GM21825 (cell line): ENCODE measurements at regions not wholly inside any gene's neighbourhood (a gene's known extent, or its start where the extent isn't known, plus 50 kb on each side); places are given as distances from the start of the nearest gene placed in this dataset.
"Not testable (repeated sequence)": the region's sequence is repeated elsewhere in the genome, so short reads cannot be mapped to it uniquely, and the experiment has no call there.

Experiments used
- ATAC-seq: cut with Tn5 transposase; IDR thresholded peaks from one replicate; pipeline ENCODE4 v1.9.1; 2021; ENCODE audit warnings: mild to moderate bottlenecking, moderate library complexity; ENCODE audit not compliant: unreplicated experiment

DNA sequence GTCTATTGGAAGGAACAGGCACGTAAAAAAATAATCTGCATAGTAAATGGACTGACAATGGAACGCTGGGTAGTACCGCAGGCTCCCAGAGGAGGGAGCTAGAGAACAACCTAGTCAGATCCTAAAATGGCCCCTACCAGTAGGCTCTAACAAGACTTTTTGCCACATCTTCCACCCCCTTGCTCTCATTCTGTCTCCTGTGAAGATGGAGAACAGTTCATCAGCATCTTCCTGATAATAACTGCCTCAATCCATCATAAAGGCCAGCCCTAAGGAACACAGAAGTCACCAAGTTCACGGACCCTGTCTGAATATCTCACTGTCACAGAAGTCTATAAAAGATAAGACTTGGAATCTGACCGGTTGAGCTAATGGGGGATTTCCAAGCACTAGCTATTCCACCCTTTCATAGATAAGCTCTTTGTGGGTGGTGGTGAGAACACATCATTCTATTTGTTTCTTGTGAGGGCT lies 133.4 kb downstream of the SLC1A3 start:
- peak; percentile 52 for ATAC-seq

DNA sequence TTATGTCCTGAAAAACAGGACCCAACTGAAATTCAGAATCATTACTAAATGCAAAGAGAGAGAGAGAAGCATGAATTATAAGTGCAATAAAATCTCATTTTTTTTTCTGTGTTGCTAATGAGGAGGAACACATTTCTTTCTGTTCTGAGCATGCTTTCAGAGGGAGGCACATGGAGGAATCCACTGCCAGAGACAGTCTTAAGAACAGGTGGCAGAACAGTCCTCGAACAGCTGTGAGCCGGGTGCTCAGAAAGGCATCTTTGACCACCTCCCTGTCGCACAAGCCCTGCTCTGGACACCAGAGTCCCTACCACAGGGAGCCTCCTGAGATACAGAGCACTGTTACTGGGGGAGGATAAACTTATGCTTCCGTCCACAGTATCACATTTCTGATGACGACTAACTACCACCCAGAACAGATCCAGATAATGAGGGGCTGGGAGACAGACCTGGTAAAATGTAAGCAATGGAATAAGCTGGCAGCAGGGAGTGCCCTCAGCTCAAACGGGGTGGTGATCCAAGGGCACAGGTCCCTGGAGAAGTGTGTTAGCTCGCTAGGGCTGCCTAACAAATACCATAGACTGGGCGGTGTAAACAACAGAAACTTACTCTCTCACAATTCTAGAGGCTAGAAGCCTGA lies 134.0 kb downstream of the SLC1A3 start:
- no peak for ATAC-seq

DNA sequence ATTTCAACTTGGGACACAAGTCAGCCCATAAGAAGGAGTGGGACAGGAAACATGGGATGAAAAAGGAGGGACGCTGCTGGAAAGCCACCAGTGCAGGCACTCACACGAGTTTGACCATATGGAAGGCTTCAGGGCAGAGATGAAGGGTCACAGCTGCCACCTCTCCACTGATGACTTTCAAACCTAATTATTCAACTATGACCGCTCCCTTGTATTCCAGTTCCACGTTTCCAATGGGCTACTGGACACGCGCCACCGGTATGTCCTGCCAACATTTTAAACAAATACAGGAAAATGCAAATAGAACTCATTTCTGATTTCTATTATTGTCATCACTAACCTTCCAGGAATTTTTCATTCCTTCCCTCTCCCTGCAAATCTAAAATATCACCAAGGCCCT lies 134.7 kb downstream of the SLC1A3 start:
- no peak for ATAC-seq

DNA sequence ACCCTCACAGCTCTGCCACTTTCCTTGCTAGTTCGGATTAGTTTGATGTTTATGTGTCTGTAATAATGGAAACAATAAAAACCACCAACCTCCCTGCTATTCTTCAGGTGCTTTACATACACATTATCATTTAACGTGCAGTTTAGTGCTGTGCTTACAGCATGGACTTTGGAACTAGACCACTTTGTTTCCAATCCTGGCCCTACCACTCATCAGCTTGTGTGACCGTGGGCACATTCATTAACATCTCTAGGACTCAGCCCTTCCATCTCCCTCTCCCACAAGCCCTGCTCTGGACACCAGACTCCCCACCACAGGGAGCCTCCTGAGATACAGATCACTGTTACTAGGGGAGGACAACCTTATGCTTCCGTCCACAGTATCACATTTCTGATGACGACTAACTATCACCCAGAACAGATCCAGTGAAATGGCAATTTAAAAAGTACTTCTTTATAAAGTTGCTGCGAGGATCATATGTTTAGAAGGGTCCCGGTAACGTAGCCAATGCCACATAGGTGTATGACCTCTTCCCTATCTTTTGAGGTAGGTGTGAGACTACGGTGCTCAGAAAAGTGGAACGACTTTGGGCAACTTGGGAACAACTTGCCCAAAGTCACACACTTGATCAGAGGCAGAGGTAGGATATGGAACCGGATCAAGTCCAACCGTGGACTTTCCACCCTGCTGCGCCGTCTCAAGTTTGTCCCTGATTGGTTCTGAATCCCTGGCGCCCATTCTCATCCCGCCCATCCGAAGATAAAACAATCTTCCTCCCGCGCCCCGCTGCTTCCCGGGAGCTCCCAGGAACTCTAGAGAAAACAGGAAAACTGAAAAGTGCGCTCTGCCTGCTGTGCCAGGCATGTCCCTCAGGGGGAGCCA lies 132.4 kb upstream of the NIPBL start:
- ATAC-seq = peak; percentile 4

DNA sequence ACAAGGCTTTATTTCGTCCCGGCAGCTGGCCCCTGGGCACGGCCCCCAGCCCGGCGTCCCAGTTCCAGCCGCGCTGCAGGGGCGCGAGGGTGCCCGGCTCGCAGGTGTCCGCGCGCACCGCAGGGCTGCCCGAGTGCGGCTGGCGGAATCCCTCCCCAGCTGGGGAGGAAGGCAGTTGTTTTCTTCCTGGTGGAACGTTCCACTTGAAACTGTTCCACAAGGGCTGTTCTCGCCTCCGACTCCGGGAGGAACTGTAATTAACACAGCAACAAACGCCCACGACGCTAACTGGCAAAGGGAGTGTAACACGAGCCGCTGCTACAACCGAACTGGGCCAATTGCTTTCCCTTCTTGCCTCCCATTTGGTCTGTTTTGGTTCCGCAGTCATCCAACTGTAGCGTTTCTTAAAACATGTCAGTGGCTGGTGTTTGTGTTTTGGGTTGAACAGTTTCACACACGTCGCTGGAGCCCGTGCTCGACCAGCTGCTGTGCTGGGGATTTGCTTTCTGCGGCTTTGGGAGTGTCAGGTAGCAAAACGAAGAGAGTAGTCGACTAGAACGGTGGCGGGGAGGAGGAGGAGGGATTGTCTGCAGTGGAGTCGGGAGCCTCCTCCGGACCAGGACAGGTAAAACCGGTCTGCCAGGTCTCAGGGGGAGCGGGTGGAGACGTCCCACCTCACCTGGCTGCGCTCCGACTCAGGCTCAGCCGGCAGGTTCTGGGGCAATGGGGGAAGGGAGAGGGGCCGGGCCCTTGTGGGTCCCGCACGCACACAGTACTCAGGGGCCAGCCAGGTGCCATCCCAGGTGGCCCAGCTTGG lies 131.6 kb upstream of the NIPBL start:
- ATAC-seq = peak; percentile 67

DNA sequence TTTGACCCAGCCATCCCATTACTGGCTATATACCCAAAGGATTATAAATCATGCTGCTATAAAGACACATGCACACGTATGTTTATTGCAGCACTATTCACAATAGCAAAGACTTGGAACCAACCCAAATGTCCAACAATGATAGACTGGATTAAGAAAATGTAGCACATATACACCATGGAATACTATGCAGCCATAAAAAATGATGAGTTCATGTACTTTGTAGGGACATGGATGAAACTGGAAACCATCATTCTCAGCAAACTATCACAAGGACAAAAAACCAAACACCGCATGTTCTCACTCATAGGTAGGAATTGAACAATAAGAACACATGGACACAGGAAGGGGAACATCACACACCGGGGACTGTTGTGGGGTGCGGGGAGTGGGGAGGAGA lies 128.8 kb upstream of the NIPBL start:
- not testable (repeated sequence) for ATAC-seq

DNA sequence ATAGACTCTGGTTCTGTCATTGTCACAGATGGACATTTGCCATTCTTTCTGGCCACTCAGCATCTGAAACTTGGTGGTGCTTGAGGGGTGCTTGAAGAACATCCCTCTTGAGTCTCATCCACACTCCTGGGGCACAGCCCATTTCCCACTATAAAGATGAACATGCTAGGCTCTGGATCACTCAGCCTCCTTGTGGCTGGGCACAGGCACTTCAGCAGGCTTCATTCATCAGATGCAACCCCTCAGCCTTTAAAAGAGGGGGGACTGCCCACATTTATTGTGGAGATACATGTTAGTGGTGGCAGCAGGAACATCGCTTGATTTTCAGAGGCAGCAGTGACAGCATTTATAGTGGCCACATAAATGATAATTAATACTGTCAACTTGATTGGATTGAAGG lies 124.7 kb upstream of the NIPBL start:
- ATAC-seq = no peak

DNA sequence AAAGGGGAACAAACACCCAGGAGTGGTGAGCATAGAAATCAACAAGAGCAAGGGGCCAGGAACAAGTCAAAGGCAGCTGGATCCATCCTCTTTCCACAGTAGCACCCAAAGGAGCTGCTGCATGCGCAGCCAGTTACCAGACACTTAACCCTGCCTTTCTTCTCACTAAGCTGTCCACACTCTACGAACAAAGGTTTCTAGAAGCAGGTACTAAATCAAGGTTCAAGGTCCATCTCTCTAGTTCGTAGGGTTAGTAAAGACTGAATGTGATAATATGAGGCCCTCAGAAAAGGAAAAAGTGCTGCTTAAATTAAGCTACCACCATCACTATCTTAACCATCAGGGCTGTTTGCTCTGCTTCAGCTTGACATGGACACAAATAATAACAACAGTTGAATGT lies 121.2 kb upstream of the NIPBL start:
- no peak for ATAC-seq

DNA sequence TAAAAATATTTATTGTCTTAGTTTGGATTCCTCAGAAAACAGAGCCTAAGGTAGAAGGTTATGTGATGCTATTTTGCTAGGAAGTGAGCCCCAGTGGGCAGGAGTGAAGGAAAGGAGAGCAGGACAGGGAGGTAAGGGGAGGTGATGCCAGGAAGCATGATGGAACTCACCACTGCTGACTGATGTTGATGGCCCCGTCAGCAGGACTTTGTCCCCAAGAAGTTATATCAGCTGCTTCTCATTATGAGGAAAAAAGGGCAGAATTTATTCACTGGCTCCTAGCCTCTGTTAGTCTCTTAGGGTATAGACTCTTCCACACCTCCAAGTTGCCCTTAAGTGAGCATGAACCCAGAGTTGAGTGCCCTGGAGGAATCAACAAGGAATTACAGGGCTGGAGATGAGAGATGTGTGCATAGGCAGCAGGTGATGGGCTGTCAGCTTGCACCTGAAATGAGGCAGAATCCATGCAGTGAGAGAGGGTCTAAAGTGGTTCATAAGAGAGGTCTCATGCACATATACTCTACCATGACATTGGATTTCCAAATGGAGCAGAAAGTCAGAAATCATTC lies 120.6 kb upstream of the NIPBL start:
- no peak for ATAC-seq

DNA sequence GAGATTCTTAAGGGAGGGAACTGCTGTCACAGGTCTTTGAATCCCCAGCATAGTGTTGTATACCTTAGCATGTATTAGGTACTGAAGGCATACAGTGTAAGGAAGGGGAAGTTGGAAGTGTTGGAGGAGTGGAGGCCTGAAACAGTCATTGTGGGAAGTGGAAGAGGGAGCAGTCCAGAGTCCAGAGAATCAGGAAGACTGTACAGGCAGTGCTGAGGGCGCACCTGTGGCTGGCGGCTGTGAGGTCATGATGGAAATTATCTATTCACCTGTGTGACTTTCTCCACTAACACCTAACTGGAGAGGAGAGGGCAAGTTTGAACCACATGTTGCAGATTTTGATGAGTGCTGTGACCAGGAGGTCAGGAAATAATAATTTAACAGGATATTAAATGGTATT lies 119.7 kb upstream of the NIPBL start:
- ATAC-seq = no peak

DNA sequence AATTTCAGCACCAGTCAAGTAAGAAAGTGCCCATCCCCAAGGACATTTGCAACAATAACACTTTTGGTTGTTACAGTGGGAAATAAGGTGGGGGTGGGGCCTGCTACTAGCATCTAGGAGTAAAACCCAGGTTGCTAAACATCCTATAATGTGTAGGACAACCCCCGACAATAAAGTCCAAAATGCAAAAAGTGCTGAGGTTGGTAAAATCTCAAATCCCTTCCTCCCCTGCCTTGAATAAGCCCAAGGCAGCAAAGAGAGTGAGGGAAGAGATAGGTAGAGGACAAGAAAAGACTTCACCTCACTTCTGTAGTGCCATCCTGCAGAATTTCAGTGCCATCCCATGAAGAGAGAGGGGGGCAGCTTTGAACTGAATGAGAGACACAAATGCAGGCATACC lies 117.5 kb upstream of the NIPBL start:
- ATAC-seq = no peak

DNA sequence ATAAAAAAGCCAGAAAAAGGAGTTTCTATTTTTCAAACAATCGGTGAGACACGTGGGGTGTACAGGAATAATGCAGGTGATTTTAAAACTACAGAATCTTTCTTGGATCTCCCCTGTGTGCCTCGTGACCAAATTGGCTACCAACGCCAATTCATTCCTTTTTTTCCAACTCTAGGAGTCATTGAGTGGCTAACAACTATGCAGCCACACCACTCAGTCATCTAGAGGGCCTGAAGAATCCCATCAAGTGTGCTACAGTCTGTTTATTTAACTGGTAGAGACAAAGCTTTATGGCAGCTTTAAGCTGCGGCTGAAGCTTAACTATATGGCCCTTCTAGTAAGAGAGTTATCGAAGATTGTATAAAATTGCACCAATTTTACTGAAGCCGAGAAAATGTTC lies 113.1 kb upstream of the NIPBL start:
- ATAC-seq = no peak

DNA sequence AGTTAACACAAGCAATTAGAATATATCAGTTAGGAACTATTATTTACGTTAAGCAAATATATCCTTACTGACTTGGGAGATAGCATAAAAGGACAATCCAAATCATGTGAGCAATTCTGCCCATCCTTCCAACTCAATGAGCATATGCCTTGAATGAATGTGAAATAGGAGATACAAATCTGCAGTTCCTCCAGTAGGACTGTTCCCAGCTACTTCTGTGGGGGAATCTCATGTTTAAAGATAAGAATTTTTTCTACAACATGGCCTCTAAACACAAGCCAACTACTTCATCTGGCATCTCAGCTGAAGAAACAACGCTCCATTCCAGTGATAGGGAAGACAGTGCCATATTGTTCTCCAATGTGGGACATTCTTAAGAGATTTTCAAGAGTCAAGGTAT lies 110.7 kb upstream of the NIPBL start:
- no peak for ATAC-seq

DNA sequence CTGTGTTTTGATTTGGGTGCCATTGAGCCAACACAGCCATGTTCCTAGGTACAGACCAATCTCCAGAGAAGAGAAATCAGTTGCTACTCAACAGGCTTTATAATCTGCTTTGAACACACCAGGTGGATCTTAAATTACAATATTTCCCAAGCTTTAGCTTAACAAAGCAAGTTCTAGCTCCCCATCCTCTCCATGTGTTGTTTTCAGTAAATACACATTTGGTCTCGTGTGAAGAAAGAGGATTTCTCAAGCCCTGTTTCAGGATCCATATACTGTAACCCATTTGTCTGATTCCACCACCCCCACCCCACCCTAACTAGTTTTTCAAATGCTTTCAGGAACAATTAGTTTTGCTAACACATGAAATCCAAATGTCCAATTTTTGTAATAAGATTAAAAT lies 109.6 kb upstream of the NIPBL start:
- no peak for ATAC-seq

DNA sequence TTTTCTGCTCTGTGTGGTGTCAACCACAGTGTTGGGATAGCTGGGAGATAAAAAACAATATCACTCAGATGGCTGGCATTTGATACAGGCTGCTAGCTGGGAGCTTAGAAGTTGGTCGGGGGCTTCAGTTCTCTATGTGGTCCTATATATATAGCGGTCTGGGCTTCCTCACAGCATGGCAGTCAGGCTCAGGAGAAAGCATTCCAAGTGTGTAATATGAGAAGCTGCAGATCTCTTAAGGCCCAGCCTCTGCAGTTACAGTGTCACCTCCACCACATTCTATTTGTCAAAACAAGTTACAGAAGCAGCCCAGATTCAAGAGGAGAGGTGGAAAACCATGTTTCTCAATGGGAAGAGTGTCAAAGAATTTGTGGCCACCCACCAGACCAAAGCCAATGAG lies 108.1 kb upstream of the NIPBL start:
- ATAC-seq = no peak

DNA sequence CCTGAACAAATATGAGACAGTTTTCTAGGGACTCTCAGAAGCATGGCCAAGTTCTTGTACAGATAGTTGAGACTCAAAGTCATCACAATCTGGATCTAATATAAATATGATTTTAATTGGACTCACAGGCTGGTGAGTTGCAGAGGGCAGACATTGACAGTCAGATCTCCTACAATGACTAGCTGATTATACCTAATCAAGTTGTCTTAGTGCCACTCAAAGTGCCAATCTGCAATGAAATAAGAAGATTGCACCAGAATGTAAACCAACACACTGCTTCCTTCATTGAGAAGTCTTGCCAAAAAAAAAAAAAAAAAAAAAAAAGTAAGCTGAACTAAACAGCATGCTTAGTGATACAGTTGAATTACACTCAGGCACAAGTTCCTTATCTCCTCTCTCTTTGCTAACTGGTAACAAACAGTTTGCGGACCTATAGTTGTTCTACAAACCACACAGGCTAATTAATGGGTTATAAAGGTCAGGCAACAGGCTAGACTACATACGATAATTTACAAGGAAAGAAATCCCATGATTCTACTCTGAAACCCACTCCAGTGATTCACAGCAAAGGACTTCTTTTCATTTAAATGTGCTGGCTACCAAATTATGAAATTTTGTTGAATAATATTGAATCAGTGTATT lies 107.3 kb upstream of the NIPBL start:
- no peak for ATAC-seq

DNA sequence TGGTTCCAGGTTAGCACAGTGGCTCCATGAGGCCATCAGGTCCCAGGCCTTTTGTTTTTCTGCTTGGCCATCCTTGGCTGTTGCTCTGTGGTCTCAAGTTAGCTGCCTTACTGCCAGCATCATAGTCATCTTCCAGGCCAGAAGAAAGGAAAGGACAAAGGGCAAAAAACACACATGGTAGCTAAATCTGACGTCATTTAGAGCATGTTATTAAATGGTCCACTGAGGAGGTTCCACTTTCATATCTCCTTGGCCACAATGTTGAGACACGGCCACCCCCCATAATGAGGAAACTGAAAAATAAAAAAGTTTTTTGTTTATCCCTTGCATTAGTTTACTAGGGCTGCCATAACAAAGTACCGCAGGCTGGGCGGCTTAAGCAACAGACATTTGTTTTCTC lies 106.4 kb upstream of the NIPBL start:
- ATAC-seq = no peak

DNA sequence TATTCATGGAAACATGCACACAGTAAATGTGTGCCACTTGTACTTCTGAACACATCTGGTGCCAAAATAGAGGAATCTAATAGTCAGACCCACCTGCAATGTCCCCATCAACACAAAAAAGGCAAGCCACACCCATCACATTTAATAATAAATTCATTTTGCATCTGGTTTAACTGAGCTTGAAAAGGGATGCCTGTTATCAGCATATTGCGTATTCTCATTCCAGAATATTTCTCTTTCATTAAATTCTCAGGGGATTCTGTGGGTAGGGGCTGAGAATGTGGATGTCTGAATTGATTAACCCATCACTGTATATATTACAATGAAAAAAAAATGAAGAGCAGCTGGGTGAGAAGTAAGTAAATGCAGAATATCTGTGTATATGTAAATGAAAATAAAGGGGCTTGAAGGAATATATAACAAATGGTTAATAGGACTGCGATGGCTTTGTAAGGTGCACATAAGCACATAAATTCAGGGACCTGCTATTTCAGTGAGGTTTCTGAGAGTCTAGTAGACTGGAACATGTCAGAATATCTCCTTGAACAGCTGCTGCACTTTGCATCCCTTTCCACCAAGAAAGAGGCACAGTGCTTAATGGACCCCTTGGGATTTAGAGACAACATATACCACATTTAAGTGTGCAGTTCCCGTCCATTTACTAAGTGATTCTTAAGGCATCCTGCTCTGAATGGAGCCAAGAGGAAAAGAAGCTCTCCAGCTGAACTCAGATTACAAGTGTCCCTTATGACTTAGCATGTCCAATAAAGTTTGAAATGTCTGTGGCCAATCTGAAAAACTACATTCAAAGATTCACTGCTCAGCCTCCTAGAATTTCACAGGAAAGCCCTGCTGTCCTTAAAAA lies 104.1 kb upstream of the NIPBL start:
- ATAC-seq = no peak

DNA sequence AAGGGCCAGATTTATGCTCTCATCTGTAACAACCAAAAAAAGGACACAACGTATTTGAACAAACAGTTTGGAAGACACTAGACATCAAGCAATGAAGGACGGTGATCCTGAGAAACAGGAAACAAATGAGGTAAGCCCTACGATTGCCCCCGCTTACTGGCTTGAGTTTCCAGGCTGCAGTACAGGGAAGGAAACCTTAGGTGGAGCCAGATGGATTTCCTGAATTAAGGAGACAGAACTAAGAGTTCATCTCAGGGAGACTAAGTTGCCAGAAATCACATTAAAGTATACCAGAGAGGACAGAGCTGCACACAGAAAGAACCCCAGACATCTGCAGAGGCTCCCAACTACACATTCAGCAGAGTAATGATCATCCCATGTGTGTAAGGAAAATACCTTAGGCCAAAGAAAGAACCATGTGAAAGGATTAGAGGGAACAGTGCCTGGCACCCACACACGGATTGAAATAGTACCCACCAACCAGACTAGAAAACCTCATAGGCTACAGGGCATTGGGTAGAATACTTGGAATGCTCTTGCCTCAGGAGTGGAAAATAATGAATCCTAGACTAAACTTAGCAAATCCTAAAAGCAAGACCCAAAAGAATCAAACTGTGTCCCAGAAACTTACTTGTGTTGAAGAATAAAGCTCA lies 99.3 kb upstream of the NIPBL start:
- ATAC-seq = no peak
